Suprapubic skin (tissue), 4 donors: ENCODE measurements at regions not wholly inside any gene's neighbourhood (a gene's known extent, or its start where the extent isn't known, plus 50 kb on each side); places are given as distances from the start of the nearest gene placed in this dataset.

Source experiments
- DNase-seq, 2 donors: peaks; one replicate each; pipeline ENCODE4 v3.0.0-alpha.2; 2019; ENCODE audit warnings: low spot score in 2 of 2
- H3K27ac ChIP-seq: fragments of 200-600 bp; sonication (generic); one replicate; pipeline ENCODE4 v1.5.1; 2019
- H3K27me3 ChIP-seq: fragments of 200-600 bp; sonication (generic); one replicate; pipeline ENCODE4 v1.5.1; 2019
- H3K36me3 ChIP-seq: fragments of 200-600 bp; sonication (generic); one replicate; pipeline ENCODE4 v1.5.1; 2019
- H3K4me1 ChIP-seq: fragments of 200-600 bp; sonication (generic); one replicate; pipeline ENCODE4 v1.5.1; 2019
- H3K4me3 ChIP-seq: fragments of 200-600 bp; sonication (generic); one replicate; pipeline ENCODE4 v1.5.1; 2019; ENCODE audit warnings: mild to moderate bottlenecking
- H3K9me3 ChIP-seq: fragments of 200-600 bp; sonication (generic); one replicate; pipeline ENCODE4 v1.5.1; 2019
- CTCF ChIP-seq, 2 donors: fragments of 200-600 bp in 1 of 2; fragments of 450-650 bp in 1 of 2; sonication (generic) in 1 of 2; IDR thresholded peaks; one replicate each; pipeline ENCODE4 v1.5.1; 2016 to 2019; ENCODE audit warnings: antibody characterized with exemption in 2 of 2, mild to moderate bottlenecking in 1 of 2, moderate library complexity in 1 of 2
- EP300 ChIP-seq: sonication (generic); formaldehyde crosslinking; IDR thresholded peaks from one replicate; pipeline ENCODE4 v1.6.1; 2017; ENCODE audit warnings: antibody characterized with exemption
- POLR2A ChIP-seq, 2 donors: fragments of 450-650 bp; IDR thresholded peaks; one replicate each; pipeline ENCODE4 v1.6.1; 2017; ENCODE audit warnings: antibody characterized with exemption in 2 of 2, mild to moderate bottlenecking in 2 of 2, moderate library complexity in 2 of 2
- POLR2AphosphoS5 ChIP-seq, 3 donors: sonication (generic); formaldehyde crosslinking; IDR thresholded peaks; one replicate each; pipeline ENCODE4 v1.6.1; 2017; ENCODE audit warnings: antibody characterized with exemption in 3 of 3
- WGBS: methylation state at CpG from one replicate; pipeline ENCODE4 v1.1.5; 2018; 5-methylcytosine and 5-hydroxymethylcytosine counted together

GRCh38 chr15:70524470-70524869 is 238.9 kb downstream of the UACA start:
- H3K4me1 ChIP-seq: peaks cover 14% of the 10 kb centered on the region
- no peaks in the 10 kb centered on the region for H3K27me3 ChIP-seq
- DNase-seq: peak in 1 of 2 donors; percentile 28
- 86% methylated on average over 6 of the region's 6 CpGs for WGBS
- H3K27ac ChIP-seq: no peak overlapping the region
- no peak overlapping the region for H3K4me3 ChIP-seq
- H3K36me3 ChIP-seq: no peaks in the 10 kb centered on the region
- H3K9me3 ChIP-seq: no peaks in the 10 kb centered on the region
- TF ChIP-seq EP300 (no peak), POLR2AphosphoS5 (IDR thresholded peaks at IDR 0.05) (no peak), POLR2A (IDR thresholded peaks at IDR 0.05) (no peak), CTCF (IDR thresholded peaks at IDR 0.05) (no peak)

- DNase-seq: peak in 1 of 2 donors; percentile 23
- H3K4me3 ChIP-seq: no peak overlapping the region
- peaks cover 14% of the 10 kb centered on the region for H3K4me1 ChIP-seq
- H3K27ac ChIP-seq: no peak overlapping the region
- no peaks in the 10 kb centered on the region for H3K36me3 ChIP-seq
- WGBS: 80% methylated on average over 7 of the region's 7 CpGs
- H3K9me3 ChIP-seq: no peaks in the 10 kb centered on the region
- no peaks in the 10 kb centered on the region for H3K27me3 ChIP-seq
- no peak for TF ChIP-seq CTCF (IDR thresholded peaks at IDR 0.05)
- TF ChIP-seq POLR2AphosphoS5 (IDR thresholded peaks at IDR 0.05): no peak
- TF ChIP-seq EP300: no peak
- no peak for TF ChIP-seq POLR2A (IDR thresholded peaks at IDR 0.05)
Observed at GRCh38 chr15:70523616-70524015, 239.7 kb downstream of the UACA start.

GRCh38 chr15:70523192-70523591 is 240.2 kb downstream of the UACA start:
- H3K27me3 ChIP-seq: no peaks in the 10 kb centered on the region
- peak in 1 of 2 donors; percentile 29 for DNase-seq
- H3K27ac ChIP-seq: no peak overlapping the region
- peaks cover 14% of the 10 kb centered on the region for H3K4me1 ChIP-seq
- no peak for TF ChIP-seq EP300
- no peak for TF ChIP-seq POLR2AphosphoS5 (IDR thresholded peaks at IDR 0.05)
- TF ChIP-seq POLR2A (IDR thresholded peaks at IDR 0.05): no peak
- no peak for TF ChIP-seq CTCF (IDR thresholded peaks at IDR 0.05)
- H3K4me3 ChIP-seq: no peak overlapping the region
- no peaks in the 10 kb centered on the region for H3K9me3 ChIP-seq
- H3K36me3 ChIP-seq: no peaks in the 10 kb centered on the region
- WGBS: 82% methylated on average over 5 of the region's 5 CpGs

- TF ChIP-seq POLR2AphosphoS5 (IDR thresholded peaks at IDR 0.05): no peak
- no peak for TF ChIP-seq POLR2A (IDR thresholded peaks at IDR 0.05)
- TF ChIP-seq EP300: no peak
- no peak for TF ChIP-seq CTCF (IDR thresholded peaks at IDR 0.05)
- no peak overlapping the region for H3K4me3 ChIP-seq
- H3K36me3 ChIP-seq: no peaks in the 10 kb centered on the region
- H3K27me3 ChIP-seq: no peaks in the 10 kb centered on the region
- 95% methylated on average over 4 of the region's 5 CpGs for WGBS
- DNase-seq: peak in 1 of 2 donors; percentile 4
- peaks cover 19% of the 10 kb centered on the region for H3K4me1 ChIP-seq
- H3K9me3 ChIP-seq: no peaks in the 10 kb centered on the region
- H3K27ac ChIP-seq: no peak overlapping the region
Observed at GRCh38 chr15:70522323-70522966, 240.9 kb downstream of the UACA start.

GRCh38 chr15:70521576-70522322 is 241.6 kb downstream of the UACA start:
- no peak for TF ChIP-seq POLR2A (IDR thresholded peaks at IDR 0.05)
- TF ChIP-seq EP300: no peak
- no peak for TF ChIP-seq POLR2AphosphoS5 (IDR thresholded peaks at IDR 0.05)
- peak in 1 of 2 donors; percentile 62 for DNase-seq

More at GRCh38 chr15:70521576-70522322, 241.6 kb downstream of the UACA start:
- Histone ChIP-seq H3K4me1 (peaks cover 17% of the 10 kb centered on the region), H3K4me3 (no peak overlapping the region), H3K27me3 (peaks cover 4% of the 10 kb centered on the region), H3K27ac (no peak overlapping the region), H3K36me3 (no peaks in the 10 kb centered on the region), H3K9me3 (no peaks in the 10 kb centered on the region)
- 90% methylated on average over 11 of the region's 11 CpGs for WGBS
